Upper lobe of left lung (tissue), 6 donors: ENCODE measurements at regions not wholly inside any gene's neighbourhood (a gene's known extent, or its start where the extent isn't known, plus 50 kb on each side); places are given as distances from the start of the nearest gene placed in this dataset.
A peak's percentile ranks its signal among the peaks of the same experiment; 100 is the strongest.

Experiments
- ATAC-seq, 2 donors: fragments of 200-7000 bp; cut with Tn5 transposase; one replicate each; pipeline ENCODE4 v1.9.1; 2022; ENCODE audit warnings: mild to moderate bottlenecking in 2 of 2, moderate library complexity in 2 of 2; ENCODE audit not compliant: low FRiP score in 2 of 2
- DNase-seq, 2 donors: peaks; one replicate each; pipeline ENCODE4 v3.0.0-alpha.2; 2019 to 2020
- H3K27ac ChIP-seq, 4 donors: fragments of 200-600 bp; sonication (generic); one replicate each; pipeline ENCODE4 v1.5.1; 2016 to 2019
- H3K27me3 ChIP-seq, 4 donors: fragments of 200-600 bp; sonication (generic); one replicate each; pipeline ENCODE4 v1.5.1; 2017 to 2019
- H3K36me3 ChIP-seq, 4 donors: fragments of 200-600 bp; sonication (generic); one replicate each; pipeline ENCODE4 v1.5.1; 2016 to 2019
- H3K4me1 ChIP-seq, 4 donors: fragments of 200-600 bp; sonication (generic); one replicate each; pipeline ENCODE4 v1.5.1; 2018 to 2019
- H3K4me3 ChIP-seq, 4 donors: fragments of 200-600 bp; sonication (generic); one replicate each; pipeline ENCODE4 v1.5.1; 2017 to 2019; ENCODE audit warnings: mild to moderate bottlenecking in 2 of 4, moderate library complexity in 1 of 4
- H3K9me3 ChIP-seq, 4 donors: fragments of 200-600 bp; sonication (generic); one replicate each; pipeline ENCODE4 v1.5.1; 2018 to 2019
- EP300 ChIP-seq, 4 donors: sonication (generic); formaldehyde crosslinking; IDR thresholded peaks; one replicate each; pipeline ENCODE4 v1.5.1; 2017; ENCODE audit warnings: antibody characterized with exemption in 4 of 4, control low read depth in 2 of 4
- POLR2A ChIP-seq, 4 donors: fragments of 450-650 bp; IDR thresholded peaks; one replicate each; pipeline ENCODE4 v1.5.1; 2016 to 2017; ENCODE audit warnings: antibody characterized with exemption in 4 of 4, mild to moderate bottlenecking in 2 of 4
- POLR2AphosphoS5 ChIP-seq, 2 donors: sonication (generic); formaldehyde crosslinking; IDR thresholded peaks; one replicate each; pipeline ENCODE4 v1.5.1; 2017; ENCODE audit warnings: antibody characterized with exemption in 2 of 2
- WGBS, 2 donors: methylation state at CpG; one replicate each; pipeline ENCODE4 v1.1.5; 2017 to 2018; 5-methylcytosine and 5-hydroxymethylcytosine counted together
- TF ChIP-seq, protein P1 (sequence below), 6 experiments: fragments of 450-650 bp in 4 of 6; fragments of 200-600 bp in 2 of 6; sonication (generic) in 2 of 6; IDR thresholded peaks; one replicate each; pipeline ENCODE4 v1.5.1; 2016 to 2019; ENCODE audit warnings: antibody characterized with exemption in 6 of 6
- donor health status: DM: no; HTN: no; CAD: no; lungs with moderate emphysema.
- donor health status: DM: no; HTN: yes; CAD: no; lungs with severe emphysema.

GRCh38 chr12:48286665-48287064 lies 64.1 kb downstream of the ZNF641 start:
- Histone ChIP-seq H3K4me3 (no peak overlapping the region), H3K27ac (no peak overlapping the region), H3K27me3 (no peaks in the 10 kb centered on the region), H3K36me3 (no peaks in the 10 kb centered on the region), H3K4me1 (peaks cover 0 to 5% (median 0%) of the 10 kb centered on the region in 4 donors), H3K9me3 (no peaks in the 10 kb centered on the region)
- TF ChIP-seq, protein P1, sequence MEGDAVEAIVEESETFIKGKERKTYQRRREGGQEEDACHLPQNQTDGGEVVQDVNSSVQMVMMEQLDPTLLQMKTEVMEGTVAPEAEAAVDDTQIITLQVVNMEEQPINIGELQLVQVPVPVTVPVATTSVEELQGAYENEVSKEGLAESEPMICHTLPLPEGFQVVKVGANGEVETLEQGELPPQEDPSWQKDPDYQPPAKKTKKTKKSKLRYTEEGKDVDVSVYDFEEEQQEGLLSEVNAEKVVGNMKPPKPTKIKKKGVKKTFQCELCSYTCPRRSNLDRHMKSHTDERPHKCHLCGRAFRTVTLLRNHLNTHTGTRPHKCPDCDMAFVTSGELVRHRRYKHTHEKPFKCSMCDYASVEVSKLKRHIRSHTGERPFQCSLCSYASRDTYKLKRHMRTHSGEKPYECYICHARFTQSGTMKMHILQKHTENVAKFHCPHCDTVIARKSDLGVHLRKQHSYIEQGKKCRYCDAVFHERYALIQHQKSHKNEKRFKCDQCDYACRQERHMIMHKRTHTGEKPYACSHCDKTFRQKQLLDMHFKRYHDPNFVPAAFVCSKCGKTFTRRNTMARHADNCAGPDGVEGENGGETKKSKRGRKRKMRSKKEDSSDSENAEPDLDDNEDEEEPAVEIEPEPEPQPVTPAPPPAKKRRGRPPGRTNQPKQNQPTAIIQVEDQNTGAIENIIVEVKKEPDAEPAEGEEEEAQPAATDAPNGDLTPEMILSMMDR (IDR thresholded peaks at IDR 0.05) = peak in 1 of 6 experiments; percentile 6
- TF ChIP-seq POLR2AphosphoS5 (IDR thresholded peaks at IDR 0.05) = no peak
- ATAC-seq (peak in 1 of 2 donors; percentile 36), DNase-seq (no peak)
- WGBS, 2 donors = 23 to 34% methylated on average over 3 of the region's 3 CpGs

DNA sequence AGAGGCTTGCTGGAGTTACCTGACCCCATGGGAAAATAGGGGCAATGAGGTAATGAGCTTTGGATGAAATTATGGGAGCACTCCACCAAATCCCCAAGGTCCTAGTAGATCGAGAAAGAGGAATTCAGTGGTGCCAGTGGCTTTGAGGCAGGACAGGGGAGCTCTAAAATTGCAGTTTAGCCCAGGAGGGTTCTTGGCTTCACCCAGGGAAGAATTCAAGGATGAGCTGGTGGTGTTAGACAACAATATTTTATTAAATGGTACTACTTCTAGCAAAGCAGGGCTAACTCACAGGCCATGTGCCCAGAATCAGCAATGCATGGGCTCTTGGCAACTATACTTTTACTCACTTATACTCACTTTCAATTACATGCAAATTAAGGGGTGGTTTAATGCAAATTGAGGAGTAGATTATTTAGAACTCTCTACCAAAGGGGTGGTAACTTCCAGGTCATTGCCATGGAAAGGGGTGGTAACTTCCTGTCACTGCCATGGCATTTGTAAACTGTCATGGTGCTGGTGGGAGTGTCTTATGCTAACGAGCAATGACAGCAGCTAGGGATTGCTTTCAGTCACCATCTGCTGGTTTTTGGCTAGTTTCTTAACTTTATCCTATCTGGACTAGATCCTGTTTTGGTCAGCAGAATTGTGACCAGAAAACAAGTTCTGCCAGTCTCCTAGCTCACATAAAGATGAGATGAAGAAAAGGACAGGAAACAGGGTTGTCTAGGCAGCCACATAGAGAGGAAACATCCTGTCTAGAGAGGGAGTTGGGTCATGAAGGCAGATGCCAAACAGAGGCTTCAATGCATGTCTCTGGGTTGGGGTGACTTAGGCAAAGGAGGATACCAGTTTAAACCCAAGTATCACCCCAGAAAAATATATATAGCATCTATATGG lies 64.7 kb downstream of the ZNF641 start:
- Histone ChIP-seq H3K9me3 (no peaks in the 10 kb centered on the region), H3K36me3 (no peaks in the 10 kb centered on the region), H3K4me1 (peaks cover 0 to 5% (median 0%) of the 10 kb centered on the region in 4 donors), H3K27me3 (no peaks in the 10 kb centered on the region), H3K27ac (no peak overlapping the region), H3K4me3 (no peak overlapping the region)
- DNase-seq (no peak), ATAC-seq (no peak)
- TF ChIP-seq POLR2AphosphoS5 (IDR thresholded peaks at IDR 0.05) = no peak
- no peak for TF ChIP-seq EP300 (IDR thresholded peaks at IDR 0.05)
- TF ChIP-seq POLR2A (IDR thresholded peaks at IDR 0.05) = no peak
- TF ChIP-seq, protein P1 (IDR thresholded peaks at IDR 0.05) = no peak
- WGBS, 2 donors = 78 to 93% methylated on average over 2 of the region's 2 CpGs

- Histone ChIP-seq H3K9me3 (peaks cover 0 to 1% (median 1%) of the 10 kb centered on the region in 4 donors), H3K4me3 (no peak overlapping the region), H3K27me3 (no peaks in the 10 kb centered on the region), H3K36me3 (no peaks in the 10 kb centered on the region), H3K4me1 (peaks cover 0 to 9% (median 0%) of the 10 kb centered on the region in 4 donors), H3K27ac (no peak overlapping the region)
- 0 to 35% methylated on average over 1 of the region's 1 CpG for WGBS, 2 donors
- no peak for ATAC-seq
- no peak for TF ChIP-seq EP300 (IDR thresholded peaks at IDR 0.05)
- TF ChIP-seq, protein P1 (IDR thresholded peaks at IDR 0.05) = no peak
- TF ChIP-seq POLR2A (IDR thresholded peaks at IDR 0.05) = no peak
- TF ChIP-seq POLR2AphosphoS5 (IDR thresholded peaks at IDR 0.05) = no peak
- DNase-seq = no peak
Observed at GRCh38 chr12:48281811-48282210, 68.9 kb downstream of the ZNF641 start.

GRCh38 chr12:48280572-48280971 lies 70.1 kb downstream of the ZNF641 start:
- H3K9me3 ChIP-seq = peaks cover 0 to 8% (median 3%) of the 10 kb centered on the region in 4 donors
- no peaks in the 10 kb centered on the region for H3K36me3 ChIP-seq
- H3K4me1 ChIP-seq = peaks cover 0 to 4% (median 0%) of the 10 kb centered on the region in 4 donors
- WGBS, 2 donors = 64 to 65% methylated on average over 5 of the region's 5 CpGs
- no peak for TF ChIP-seq POLR2AphosphoS5 (IDR thresholded peaks at IDR 0.05)
- TF ChIP-seq EP300 (IDR thresholded peaks at IDR 0.05) = no peak
- TF ChIP-seq POLR2A (IDR thresholded peaks at IDR 0.05) = no peak
- TF ChIP-seq, protein P1 (IDR thresholded peaks at IDR 0.05) = no peak
- ATAC-seq (no peak), DNase-seq (no peak)
- H3K27ac ChIP-seq = no peak overlapping the region
- H3K27me3 ChIP-seq = no peaks in the 10 kb centered on the region
- no peak overlapping the region for H3K4me3 ChIP-seq
